GM19324 (cell line): ENCODE measurements at regions not wholly inside any gene's neighbourhood (a gene's known extent, or its start where the extent isn't known, plus 50 kb on each side); places are given as distances from the start of the nearest gene placed in this dataset.

Source experiments
- ATAC-seq: cut with Tn5 transposase; IDR thresholded peaks from one replicate; pipeline ENCODE4 v1.9.1; 2021; ENCODE audit warnings: mild to moderate bottlenecking, moderate library complexity; ENCODE audit not compliant: unreplicated experiment, low FRiP score

DNA sequence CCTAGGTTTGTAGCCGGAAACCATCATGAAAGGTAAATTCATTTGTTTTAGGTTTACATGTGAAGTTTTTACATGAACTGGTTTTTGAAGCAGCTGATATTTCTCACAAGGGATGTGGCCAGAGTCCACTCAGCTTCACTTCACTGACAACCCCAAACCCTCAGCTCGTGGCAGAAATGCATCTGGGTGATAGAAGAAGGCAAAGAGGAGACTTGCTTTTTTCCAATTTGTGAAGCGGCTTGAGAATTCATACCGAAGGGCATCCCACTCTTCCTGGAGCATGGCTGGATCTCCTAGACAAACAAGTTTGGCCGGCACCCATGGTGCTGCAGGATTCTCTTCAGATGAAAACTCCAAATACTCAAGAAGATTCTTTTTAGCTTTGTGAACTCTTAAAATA is 392.8 kb upstream of the CNR1 start:
- ATAC-seq: no peak

DNA sequence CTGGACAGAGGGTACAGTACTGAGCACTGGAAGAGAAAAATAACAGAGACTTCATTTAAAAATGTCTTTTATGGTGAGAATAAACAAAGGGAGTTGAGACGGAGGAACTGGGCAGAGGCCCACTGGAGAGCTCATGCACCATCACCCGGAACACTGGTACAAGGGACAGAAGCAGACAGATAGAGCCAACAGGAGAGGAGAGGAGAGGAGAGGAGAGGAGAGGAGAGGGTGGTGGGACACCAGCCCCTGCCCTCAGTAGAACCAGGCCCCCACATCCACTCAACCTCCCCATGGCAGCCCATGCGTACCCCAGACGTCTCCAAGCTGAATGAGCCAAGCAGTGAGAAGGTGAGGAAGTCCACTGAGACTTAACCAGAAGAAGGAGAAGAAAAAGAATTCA is 390.5 kb upstream of the CNR1 start:
- ATAC-seq: no peak

DNA sequence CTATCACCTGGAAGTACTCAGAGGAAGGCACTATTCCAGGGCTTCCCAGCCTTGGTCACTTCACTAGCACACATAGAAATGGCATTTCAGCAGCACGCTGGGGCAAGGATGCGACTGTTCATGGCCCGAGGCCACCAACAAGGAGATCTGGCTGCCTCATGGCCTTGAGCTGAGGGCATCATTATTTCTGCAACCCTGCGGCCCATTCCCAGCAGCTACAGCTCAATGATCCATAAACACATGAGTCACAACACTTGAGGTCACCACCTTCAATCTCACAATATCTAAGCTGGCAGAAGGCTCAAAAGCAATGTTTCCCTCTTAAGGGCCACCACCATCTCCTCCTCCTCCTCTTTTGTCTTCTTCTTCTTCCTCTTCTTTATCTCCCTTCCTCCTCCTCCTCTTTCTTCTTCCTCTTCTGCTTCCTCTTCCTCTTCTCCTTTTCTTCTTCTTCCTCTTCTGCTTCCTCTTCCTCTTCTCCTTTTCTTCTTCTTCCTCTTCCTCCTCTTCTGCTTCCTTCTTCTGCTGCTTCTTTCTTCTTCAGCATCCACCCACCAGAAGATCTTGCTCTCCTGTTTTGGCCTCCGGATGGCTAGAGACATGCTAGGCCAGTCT is 382.9 kb upstream of the CNR1 start:
- ATAC-seq: no peak

DNA sequence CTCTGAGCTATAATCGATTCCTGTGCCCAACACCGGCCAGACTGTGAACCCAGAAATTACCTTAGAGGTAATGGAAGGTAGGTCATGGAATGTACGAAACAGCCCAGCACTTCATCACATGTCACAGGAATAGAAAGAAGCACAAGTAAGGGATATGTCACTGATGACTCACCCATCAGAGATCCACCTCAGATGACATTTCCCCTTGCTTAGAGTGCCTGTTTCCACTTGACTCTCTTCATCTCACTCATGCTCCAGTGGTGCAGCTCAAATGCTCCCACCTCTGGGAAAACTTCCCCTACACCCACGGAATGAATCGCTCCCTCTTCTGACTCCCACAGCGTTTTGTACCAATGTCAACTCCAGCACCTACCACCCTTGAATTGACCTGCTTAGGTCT is 381.6 kb upstream of the CNR1 start:
- ATAC-seq: no peak

DNA sequence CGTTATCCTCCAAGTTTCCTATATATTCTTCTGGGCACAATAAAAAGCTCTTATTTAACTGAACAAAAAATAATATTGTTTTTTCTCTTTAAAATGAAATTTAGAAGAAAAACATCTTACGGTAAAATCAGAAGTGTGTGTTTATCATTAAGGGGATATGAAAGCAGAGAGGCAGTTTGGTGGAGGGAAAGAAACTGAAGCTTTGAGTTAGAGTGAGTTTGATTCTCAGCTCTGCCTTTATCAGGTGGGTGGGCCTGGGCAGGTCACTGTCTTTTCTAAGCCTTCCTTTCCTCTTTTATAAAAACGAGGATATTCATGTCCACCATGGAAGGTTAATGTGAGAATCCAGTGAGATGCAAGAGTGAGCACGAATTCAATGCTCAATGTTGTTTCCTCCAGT is 379.8 kb upstream of the CNR1 start:
- ATAC-seq: no peak

DNA sequence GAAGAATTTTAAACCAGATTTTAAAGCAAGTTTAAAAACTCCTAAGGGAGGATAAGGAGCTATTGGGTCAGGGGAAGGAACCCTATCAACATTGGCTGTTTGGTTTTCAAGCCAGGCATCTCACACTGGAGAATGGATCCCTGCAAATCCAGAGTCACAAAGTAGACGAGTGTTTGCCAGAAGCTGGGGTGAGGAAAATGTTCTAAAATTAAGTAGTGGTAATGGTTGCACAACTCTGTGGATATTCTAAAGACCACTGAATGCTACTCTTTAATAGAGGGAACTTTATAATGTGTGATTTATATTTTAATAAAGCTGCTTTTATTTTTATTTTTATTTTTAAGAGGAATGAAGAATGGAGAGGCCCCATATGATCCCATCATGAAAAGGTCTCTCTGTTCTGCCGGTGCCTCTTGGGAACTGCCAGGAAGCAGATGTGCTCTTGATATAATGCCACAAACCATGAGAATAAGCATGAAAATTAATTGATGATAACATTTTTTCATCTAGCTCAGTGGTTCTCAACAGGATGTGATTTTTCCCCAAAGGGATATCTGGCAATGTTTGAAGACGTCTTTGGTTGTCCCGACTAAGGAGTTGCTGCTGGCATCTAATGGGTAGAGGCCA is 379.0 kb upstream of the CNR1 start:
- ATAC-seq: no peak

DNA sequence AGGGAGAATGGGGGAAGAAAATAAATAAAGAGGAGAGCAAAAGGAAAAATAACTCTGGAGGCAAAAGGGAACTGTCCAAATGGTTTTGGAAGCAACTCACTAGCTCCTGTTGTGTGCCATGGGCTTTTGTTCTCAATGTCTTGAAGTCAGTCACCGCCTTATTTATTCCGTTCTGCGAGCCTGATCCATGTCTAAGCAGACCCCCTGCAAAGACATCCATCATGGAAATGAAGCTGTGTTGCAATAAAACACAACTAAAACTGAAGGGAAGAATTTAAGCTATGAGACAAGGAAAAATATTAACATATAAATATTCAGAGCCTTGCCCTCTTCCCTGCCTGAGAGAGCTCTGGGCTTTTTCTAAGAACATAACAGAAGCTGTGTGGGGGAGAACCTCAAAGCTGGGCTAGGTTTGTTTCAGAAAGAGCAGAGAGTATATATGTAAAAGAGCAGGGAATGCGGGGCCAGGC is 373.2 kb upstream of the CNR1 start:
- ATAC-seq: no peak

DNA sequence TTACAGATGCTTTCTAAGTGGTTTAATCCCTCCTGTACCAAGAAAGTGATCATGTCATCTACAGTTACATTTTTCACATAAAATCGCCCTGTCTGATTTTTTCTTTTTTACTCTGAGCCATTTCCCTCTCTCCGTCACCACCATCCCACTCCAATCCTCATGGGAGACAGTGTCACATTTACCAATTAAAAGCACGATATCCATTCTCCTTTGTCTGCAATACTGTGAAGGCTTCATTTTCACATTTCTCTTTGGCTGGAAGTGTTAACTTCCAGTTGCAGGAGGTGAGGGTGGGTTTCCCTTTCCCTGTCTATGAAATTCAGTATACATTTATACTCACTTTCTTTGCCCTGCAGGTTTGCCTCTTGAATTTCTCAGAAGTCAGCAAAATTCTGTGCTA is 372.7 kb upstream of the CNR1 start:
- ATAC-seq: no peak

DNA sequence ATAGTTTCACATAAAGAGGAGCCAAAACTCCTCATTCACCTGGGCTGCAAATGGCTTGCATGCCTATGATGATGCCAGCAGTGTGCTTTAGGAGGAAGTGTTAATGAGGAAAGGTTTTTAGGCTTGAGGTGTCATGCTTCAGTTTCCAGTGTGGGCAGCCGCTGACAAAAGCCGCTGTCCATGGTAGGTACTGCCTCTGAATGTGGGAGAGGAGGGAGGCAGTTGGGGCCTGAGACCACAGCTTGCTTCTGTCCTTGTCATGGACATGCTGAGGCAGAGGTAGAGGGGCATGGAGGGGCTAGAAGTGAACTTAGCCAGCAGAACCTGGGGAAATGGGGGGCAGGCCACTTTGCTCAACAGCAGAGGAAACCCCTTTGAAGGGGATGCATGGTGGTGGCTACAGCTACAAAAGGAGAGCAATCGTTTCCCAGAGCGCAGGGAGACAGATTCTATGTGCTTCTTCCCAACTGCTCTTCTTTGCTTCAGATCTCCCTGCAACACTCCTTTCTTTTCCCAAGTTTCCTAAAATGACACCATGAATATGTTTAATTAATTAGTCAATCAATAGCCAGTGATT is 372.1 kb upstream of the CNR1 start:
- no peak for ATAC-seq

DNA sequence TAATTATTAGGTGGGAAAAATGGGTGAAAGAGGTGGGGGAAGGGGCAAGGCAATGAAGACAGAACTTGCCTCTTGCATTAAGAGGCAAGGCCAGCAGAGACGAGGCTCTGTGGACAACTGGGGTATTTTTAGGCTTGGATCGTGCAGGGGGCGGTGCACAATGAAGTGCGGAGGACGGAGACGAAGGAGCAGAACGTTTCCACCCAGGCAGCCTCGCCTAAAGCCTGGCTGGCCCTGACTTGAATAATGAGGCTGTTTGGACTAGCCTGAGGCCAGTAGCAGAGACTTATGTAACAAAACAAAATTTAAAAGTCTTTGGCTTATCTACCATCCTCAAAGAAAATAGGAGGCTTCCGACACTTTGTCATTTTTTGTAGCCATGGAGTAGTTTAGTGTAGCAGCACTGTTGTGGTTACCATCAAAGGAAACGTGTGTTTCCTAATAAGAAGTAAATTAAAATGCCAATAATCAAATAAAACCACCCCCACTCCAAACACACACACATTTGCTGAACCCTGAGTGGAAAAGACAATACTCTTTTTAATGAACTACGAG is 370.0 kb upstream of the CNR1 start:
- ATAC-seq: no peak

DNA sequence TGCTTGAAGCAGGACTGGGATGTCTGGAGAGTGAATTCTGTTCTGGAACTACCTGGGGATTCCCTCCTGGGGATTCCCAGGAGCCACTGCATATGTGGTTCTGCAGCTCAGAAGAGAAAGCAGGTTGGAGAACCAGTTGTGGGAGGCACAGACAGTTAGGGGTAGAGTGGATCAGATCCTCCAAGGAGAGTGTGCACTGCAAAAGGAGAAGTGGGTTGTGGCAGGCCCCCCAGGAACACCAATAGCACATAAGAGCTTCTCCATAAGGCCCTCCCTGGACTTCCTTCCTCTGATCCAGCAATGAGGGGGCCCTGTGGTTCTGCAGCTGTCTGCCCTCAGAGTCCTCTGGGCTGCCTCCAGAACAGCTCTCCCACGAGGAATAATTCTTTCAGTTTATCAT is 369.2 kb upstream of the CNR1 start:
- ATAC-seq: no peak

DNA sequence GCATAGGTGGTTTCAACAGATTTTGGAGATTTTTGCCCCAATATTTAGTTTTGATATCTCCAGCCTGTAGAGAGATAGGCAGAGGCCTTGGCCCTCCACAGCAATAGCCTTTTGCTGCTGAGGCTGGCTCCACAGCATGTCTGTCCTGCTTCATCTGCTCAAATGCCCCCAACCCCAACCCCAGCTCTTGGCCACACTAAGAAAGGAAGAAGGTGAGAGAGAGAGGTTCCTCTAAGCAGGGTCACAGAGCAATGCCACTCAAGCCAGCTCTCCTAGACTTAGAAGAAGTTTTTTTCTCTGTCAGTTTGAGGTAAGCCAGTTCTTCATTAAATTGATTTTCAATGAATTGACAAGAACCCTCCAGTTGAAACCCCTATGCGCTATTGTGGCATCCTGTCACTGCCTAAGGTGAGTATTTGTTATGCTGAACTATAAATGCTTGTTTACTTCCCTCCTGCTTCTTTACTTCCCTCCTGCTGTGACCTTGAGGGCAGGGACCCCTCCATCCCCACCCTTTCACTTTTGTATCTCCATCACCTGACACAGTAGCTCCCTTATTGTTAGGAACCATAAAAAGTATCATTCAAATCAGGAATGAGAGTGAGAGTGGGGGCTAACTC is 366.2 kb upstream of the CNR1 start:
- no peak for ATAC-seq

DNA sequence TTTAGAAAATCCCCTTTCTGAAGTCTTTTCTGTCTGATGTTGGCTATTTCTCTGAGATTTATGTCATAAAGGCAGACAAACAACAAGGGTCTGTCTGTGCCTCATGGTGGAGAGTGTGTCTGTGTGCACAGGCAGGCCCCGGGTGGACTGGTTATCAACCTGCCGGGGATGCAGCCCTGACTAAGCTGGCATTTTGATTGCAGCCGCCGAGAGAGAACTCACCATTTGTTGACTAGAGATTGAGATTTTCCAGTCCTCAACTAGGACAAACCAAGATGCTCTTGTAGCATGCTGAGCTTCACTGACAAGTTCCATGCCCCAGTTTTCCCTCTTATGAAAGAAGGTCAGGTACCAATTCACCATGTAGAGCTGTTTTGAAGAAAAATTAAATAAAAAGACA is 363.6 kb upstream of the CNR1 start:
- no peak for ATAC-seq

DNA sequence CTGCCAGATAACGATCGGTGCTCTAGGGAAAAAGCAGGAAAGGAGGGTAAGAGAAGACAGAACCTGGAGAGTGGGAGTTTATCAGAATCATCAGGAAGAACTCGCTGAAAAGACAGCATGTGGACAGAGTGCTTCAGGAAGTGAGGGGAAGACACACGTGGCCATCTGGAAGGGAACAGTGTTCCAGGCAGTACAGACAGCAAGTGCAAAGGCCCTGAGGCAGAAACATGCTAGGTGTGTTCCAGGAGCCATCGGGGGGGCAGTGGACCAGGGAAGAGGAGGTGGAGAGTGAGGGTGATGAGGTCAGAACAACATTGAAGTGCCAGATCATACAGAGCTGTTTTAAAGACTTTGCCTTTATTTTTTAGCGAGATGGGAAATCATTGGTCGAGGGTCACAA is 354.3 kb upstream of the CNR1 start:
- ATAC-seq: no peak

DNA sequence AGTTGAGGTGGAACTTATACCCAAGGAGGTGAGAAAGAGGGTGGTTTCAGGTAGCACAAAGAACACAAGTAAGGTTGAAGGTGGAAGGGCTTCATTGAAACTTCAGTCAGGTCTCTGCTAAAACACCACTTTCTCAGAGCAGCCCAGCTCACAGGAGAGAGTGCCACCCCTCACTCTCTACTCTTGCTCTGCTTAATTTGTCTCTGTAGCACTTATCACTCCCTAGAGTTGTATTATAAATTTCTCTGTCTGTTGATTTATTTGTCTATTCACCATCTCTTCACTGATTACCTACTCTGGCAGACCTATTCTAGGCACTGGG is 353.8 kb upstream of the CNR1 start:
- no peak for ATAC-seq

DNA sequence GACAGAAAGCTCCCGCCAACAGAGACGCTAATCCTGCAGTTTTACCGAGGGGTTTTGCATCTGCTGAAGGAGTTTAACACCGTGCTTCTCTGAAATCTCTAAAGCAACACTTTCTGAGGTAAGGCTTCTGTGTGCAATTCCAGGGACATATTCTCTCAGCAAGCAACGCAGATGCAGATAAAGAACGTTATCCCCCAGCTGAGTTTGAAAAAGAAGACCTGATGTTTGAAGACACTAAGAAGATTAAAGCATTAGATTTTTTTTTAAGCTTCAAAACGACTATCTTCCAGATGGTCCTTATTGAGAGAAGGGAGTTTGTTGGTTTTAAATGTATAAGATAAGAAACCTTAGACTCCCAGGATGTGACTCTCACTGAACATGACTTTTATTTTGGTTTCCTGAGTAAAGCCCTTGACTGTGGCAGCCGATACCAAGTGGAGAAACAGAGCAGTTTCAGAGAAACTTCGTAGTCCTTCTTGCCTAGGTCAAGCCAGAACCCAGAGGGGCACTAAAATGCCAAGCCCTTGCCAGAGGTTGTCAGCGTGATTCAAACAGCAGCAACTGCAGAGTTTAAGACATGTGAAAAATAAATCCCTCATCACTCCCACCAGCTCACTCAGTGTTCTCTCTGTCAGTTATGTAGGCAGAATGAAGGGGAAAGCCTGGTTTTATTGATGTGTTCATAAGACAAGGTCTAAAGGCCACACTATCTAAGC is 353.3 kb upstream of the CNR1 start:
- no peak for ATAC-seq

DNA sequence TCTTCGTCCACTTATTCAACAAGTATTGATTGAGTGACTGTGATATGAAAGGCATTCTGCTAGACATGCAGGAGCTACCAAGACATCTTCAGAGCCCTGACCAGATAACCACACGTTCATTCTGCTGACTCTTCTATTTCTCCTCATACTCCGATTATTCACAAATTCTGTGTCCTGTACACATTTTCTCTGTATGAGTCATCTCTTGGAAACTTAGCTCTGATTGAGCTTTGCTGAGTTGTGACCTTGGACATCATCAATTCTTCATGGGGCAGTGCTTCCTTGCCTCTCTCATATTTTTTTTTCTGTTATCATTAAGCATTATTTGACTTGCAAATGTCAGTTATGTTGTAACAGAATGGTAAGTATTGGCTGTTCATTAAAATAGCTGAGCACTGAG is 351.6 kb upstream of the CNR1 start:
- no peak for ATAC-seq

DNA sequence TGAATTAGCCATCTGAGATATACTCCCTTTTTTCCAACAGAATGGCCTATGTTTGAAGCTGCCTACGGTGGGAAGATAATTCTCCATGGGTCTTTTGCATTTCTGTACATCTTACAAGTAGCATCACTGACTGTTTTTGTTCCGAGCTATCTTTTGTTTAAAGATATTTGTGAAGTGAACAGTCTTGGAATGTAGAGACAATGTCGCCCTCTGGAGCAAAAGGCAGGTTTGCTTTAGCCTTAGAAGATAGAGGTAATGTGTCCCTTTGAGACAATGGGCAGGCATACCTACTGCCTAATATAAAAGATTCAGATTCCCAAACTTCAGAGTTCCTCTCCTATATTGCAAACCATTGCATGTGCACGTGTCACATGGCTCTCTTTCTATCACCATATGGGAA is 347.8 kb upstream of the CNR1 start:
- no peak for ATAC-seq

DNA sequence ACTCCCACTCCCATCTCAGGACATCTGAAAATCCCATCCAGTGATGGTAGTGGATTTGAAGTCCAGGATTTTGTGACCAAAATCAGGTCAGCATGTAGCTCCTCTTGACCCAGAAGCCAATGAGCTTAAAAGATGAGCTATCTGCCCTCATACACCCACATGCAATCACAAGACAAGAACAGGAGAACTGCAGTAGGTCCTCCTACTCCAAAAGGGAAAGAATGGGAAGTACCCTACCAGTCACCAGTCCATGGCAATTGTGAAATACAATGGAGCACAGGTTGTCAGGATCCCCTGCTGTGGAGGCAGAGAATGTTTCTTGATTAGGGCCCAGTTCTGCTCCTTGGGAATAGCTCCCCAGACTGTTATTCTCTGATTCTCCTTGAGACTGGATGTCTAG is 347.3 kb upstream of the CNR1 start:
- no peak for ATAC-seq

DNA sequence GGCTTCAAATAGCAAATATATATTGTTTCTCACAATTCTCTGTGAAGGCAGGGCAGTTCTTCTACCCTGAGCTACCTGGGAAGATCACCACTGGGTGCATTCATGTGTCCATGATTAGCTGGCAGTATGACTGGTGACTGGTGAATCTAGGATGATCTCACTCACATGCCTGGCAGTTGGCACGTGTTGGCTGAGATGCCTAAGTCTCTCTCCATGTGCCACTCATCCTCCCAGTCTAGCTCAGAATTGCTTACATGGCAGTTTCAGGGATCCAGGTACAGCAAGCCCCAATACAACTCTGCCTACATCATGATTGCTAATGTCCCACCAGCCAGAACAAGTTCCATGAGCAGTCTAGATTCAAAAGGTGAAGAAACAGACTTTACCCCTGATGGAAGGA is 346.8 kb upstream of the CNR1 start:
- ATAC-seq: no peak

DNA sequence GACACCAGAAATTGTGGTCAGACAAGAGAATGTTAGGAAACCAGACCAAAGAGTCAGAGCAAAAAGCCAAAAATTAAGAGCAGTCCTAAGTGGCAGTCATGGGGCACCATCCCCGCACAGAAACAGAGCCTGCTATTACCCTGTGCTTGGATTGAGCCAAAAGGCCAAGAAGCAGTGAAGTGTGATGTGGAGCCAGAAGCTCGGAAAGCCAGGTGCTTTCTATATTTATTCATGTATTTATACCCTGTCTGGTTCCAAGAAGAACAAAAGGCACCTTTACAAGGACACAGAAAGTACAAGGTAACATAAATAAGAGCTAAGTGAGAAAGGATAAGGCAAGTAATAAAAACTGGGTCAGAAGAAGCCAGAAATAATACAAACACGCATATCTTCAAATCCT is 336.2 kb upstream of the CNR1 start:
- no peak for ATAC-seq
